Loucy (cell line): ENCODE measurements at regions not wholly inside any gene's neighbourhood (a gene's known extent, or its start where the extent isn't known, plus 50 kb on each side); places are given as distances from the start of the nearest gene placed in this dataset.
A peak's percentile ranks its signal among the peaks of the same experiment; 100 is the strongest.

Experiments used
- H2AFZ ChIP-seq: fragments of 200-600 bp; sonication (generic); 2 replicates; pipeline ENCODE4 v1.6.0; 2016; ENCODE audit warnings: antibody characterized with exemption, mild to moderate bottlenecking, low read length, moderate library complexity
- H3F3A ChIP-seq: fragments of 200-600 bp; 2 replicates; pipeline ENCODE4 v1.6.0; 2016; ENCODE audit warnings: antibody characterized with exemption, low read depth, mild to moderate bottlenecking
- H3K27me3 ChIP-seq: fragments of 200-600 bp; sonication (generic); 2 replicates; pipeline ENCODE4 v1.6.1; 2014; ENCODE audit warnings: low read length, mild to moderate bottlenecking; ENCODE audit not compliant: insufficient read depth, poor library complexity, severe bottlenecking
- H3K36me3 ChIP-seq: fragments of 200-600 bp; sonication (generic); 2 replicates; pipeline ENCODE4 v1.6.1; 2016; ENCODE audit warnings: low read length; ENCODE audit not compliant: insufficient read depth
- H3K4me1 ChIP-seq: fragments of 200-600 bp; sonication (generic); 2 replicates; pipeline ENCODE4 v1.5.1; 2014; ENCODE audit warnings: low read length, mild to moderate bottlenecking; ENCODE audit not compliant: insufficient read depth, poor library complexity, severe bottlenecking
- H3K4me2 ChIP-seq: fragments of 200-600 bp; sonication (generic); 2 replicates; pipeline ENCODE4 v1.6.0; 2014; ENCODE audit warnings: antibody characterized with exemption, low read length, low read depth, mild to moderate bottlenecking; ENCODE audit not compliant: poor library complexity, severe bottlenecking
- H3K4me3 ChIP-seq: fragments of 200-600 bp; sonication (generic); 2 replicates; pipeline ENCODE4 v1.5.1; 2014; ENCODE audit warnings: low read length, mild to moderate bottlenecking, mixed read lengths; ENCODE audit not compliant: poor library complexity, severe bottlenecking
- H3K79me2 ChIP-seq: fragments of 200-600 bp; sonication (generic); 2 replicates; pipeline ENCODE4 v1.6.1; 2014; ENCODE audit warnings: low read length; ENCODE audit not compliant: insufficient read depth
- H3K9ac ChIP-seq: fragments of 200-600 bp; sonication (generic); 2 replicates; pipeline ENCODE4 v1.6.0; 2014; ENCODE audit warnings: mild to moderate bottlenecking, low read depth, low read length, moderate library complexity; ENCODE audit not compliant: poor library complexity, severe bottlenecking
- H3K9me2 ChIP-seq: fragments of 200-600 bp; sonication (generic); replicated peaks from 2 replicates; pipeline ENCODE4 v1.6.1; 2016; ENCODE audit warnings: low read depth, low read length, mixed read lengths
- H3K9me3 ChIP-seq: fragments of 200-600 bp; sonication (generic); 2 replicates; pipeline ENCODE4 v1.6.1; 2014; ENCODE audit warnings: mild to moderate bottlenecking, antibody characterized with exemption, low read length, low read depth; ENCODE audit not compliant: insufficient read depth
- H4K20me1 ChIP-seq: fragments of 200-600 bp; sonication (generic); 2 replicates; pipeline ENCODE4 v1.6.0; 2014; ENCODE audit warnings: antibody characterized with exemption, low read length, mild to moderate bottlenecking; ENCODE audit not compliant: insufficient read depth, poor library complexity, severe bottlenecking
- EZH2phosphoT487 ChIP-seq: fragments of 200-600 bp; IDR thresholded peaks from 2 replicates; pipeline ENCODE4 v1.6.1; 2018; ENCODE audit warnings: antibody characterized with exemption, mild to moderate bottlenecking, moderate library complexity, borderline replicate concordance
- TF ChIP-seq, protein P1 (sequence below): fragments of 200-600 bp; sonication (generic); conservative IDR thresholded peaks from 2 replicates; pipeline ENCODE4 v1.5.1; 2014; ENCODE audit warnings: mild to moderate bottlenecking, antibody characterized with exemption, low read length

- no peak overlapping the region for H2AFZ ChIP-seq
- no peaks in the 10 kb centered on the region for H3K79me2 ChIP-seq
- H3K9ac ChIP-seq = no peak overlapping the region
- H3K9me2 ChIP-seq = no peaks in the 10 kb centered on the region
- no peaks in the 10 kb centered on the region for H3K36me3 ChIP-seq
- no peaks in the 10 kb centered on the region for H4K20me1 ChIP-seq
- TF ChIP-seq EZH2phosphoT487 = no peak
- TF ChIP-seq, protein P1, sequence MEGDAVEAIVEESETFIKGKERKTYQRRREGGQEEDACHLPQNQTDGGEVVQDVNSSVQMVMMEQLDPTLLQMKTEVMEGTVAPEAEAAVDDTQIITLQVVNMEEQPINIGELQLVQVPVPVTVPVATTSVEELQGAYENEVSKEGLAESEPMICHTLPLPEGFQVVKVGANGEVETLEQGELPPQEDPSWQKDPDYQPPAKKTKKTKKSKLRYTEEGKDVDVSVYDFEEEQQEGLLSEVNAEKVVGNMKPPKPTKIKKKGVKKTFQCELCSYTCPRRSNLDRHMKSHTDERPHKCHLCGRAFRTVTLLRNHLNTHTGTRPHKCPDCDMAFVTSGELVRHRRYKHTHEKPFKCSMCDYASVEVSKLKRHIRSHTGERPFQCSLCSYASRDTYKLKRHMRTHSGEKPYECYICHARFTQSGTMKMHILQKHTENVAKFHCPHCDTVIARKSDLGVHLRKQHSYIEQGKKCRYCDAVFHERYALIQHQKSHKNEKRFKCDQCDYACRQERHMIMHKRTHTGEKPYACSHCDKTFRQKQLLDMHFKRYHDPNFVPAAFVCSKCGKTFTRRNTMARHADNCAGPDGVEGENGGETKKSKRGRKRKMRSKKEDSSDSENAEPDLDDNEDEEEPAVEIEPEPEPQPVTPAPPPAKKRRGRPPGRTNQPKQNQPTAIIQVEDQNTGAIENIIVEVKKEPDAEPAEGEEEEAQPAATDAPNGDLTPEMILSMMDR = no peak
- H3K4me2 ChIP-seq = no peak overlapping the region
- no peak overlapping the region for H3K4me3 ChIP-seq
- H3K9me3 ChIP-seq = no peaks in the 10 kb centered on the region
- H3K4me1 ChIP-seq = peaks cover 43% of the 10 kb centered on the region
- no peaks in the 10 kb centered on the region for H3F3A ChIP-seq
- no peaks in the 10 kb centered on the region for H3K27me3 ChIP-seq
Observed at GRCh38 chr9:20220286-20220685, 402.0 kb downstream of the MLLT3 start.

DNA sequence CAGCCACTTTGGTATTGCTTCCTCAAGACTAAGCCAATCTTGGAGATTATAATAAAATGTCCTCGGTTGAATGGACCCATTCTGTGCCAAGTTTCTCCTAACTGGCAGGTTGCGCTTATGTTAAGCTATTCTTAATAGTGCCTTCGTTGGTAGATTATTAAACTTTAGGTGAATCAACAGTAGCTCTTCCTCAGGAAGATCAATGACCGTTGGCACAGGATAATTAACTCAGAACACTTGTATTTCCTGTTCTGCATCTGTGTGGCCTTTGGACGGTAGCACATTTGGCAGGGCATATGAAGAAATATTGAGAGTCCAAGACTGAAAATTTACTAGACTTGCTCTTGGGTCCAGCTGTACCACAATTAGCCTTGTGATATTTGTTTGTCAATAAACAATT is 402.9 kb downstream of the MLLT3 start:
- H3K36me3 ChIP-seq = no peaks in the 10 kb centered on the region
- peak overlapping the region; percentile 46 for H3K4me2 ChIP-seq
- no peak overlapping the region for H3K9ac ChIP-seq
- no peaks in the 10 kb centered on the region for H4K20me1 ChIP-seq
- TF ChIP-seq, protein P1 = no peak
- TF ChIP-seq EZH2phosphoT487 = no peak
- H3K9me2 ChIP-seq = no peaks in the 10 kb centered on the region
- H3K9me3 ChIP-seq = no peaks in the 10 kb centered on the region
- H3K4me3 ChIP-seq = no peak overlapping the region
- no peaks in the 10 kb centered on the region for H3F3A ChIP-seq
- no peaks in the 10 kb centered on the region for H3K27me3 ChIP-seq
- peaks cover 35% of the 10 kb centered on the region for H3K4me1 ChIP-seq
- H3K79me2 ChIP-seq = no peaks in the 10 kb centered on the region
- peak overlapping the region; percentile 13; the same call in 1 of the 2 replicates for H2AFZ ChIP-seq

DNA sequence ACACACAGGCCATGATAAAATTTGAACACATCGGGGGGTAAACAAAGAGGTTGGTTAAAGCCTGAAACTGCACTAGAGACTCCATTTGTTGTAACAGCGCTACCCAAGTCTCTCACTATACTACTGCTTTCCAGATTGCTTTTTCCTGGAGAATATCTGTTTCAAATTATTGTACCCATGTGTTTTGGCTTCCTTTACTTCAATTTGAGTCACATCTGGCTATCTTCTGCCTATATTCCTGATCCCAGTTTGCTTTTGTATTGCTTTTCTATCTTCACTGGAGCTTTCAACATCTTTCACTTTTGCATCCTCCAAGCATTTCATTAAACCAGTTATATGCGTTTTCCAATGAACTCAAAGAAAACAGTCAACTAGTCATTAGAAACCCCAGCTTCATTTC is 404.7 kb downstream of the MLLT3 start:
- Histone ChIP-seq H3F3A (no peaks in the 10 kb centered on the region), H3K36me3 (no peaks in the 10 kb centered on the region), H3K79me2 (no peaks in the 10 kb centered on the region), H3K4me1 (peaks cover 31% of the 10 kb centered on the region), H3K4me3 (no peak overlapping the region), H3K4me2 (no peak overlapping the region), H3K9me3 (no peaks in the 10 kb centered on the region), H3K27me3 (no peaks in the 10 kb centered on the region), H2AFZ (no peak overlapping the region), H4K20me1 (no peaks in the 10 kb centered on the region), H3K9me2 (no peaks in the 10 kb centered on the region), H3K9ac (no peak overlapping the region)
- TF ChIP-seq EZH2phosphoT487 = no peak

DNA sequence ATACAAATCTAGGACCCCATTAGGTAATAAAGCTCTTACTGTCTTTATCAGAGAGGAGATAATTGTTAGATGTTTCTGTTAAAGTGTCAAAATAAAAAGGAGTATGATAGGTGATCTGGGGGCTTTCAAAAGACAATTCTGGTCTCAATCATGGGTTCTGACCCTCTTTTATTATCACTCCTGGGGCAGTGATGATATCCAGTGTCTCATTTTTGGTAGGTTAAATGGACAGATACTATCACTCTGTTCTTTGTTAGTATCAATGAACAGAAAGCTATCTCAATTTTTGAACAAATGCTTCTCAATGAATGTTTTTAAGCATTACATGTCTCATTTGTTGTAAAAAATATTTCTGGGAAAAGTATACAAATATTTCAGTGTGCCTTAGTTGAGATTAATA is 405.9 kb downstream of the MLLT3 start:
- H3F3A ChIP-seq = no peaks in the 10 kb centered on the region
- no peaks in the 10 kb centered on the region for H4K20me1 ChIP-seq
- no peak overlapping the region for H3K4me2 ChIP-seq
- TF ChIP-seq, protein P1 = no peak
- TF ChIP-seq EZH2phosphoT487 = no peak
- no peaks in the 10 kb centered on the region for H3K27me3 ChIP-seq
- H2AFZ ChIP-seq = no peak overlapping the region
- H3K9me2 ChIP-seq = no peaks in the 10 kb centered on the region
- H3K4me3 ChIP-seq = no peak overlapping the region
- no peak overlapping the region for H3K9ac ChIP-seq
- no peaks in the 10 kb centered on the region for H3K36me3 ChIP-seq
- H3K9me3 ChIP-seq = no peaks in the 10 kb centered on the region
- no peaks in the 10 kb centered on the region for H3K79me2 ChIP-seq
- peaks cover 28% of the 10 kb centered on the region for H3K4me1 ChIP-seq
